ENCODE measurements at regions not wholly inside any gene's neighbourhood (a gene's known extent, or its start where the extent isn't known, plus 50 kb on each side); places are given as distances from the start of the nearest gene placed in this dataset.

DNA sequence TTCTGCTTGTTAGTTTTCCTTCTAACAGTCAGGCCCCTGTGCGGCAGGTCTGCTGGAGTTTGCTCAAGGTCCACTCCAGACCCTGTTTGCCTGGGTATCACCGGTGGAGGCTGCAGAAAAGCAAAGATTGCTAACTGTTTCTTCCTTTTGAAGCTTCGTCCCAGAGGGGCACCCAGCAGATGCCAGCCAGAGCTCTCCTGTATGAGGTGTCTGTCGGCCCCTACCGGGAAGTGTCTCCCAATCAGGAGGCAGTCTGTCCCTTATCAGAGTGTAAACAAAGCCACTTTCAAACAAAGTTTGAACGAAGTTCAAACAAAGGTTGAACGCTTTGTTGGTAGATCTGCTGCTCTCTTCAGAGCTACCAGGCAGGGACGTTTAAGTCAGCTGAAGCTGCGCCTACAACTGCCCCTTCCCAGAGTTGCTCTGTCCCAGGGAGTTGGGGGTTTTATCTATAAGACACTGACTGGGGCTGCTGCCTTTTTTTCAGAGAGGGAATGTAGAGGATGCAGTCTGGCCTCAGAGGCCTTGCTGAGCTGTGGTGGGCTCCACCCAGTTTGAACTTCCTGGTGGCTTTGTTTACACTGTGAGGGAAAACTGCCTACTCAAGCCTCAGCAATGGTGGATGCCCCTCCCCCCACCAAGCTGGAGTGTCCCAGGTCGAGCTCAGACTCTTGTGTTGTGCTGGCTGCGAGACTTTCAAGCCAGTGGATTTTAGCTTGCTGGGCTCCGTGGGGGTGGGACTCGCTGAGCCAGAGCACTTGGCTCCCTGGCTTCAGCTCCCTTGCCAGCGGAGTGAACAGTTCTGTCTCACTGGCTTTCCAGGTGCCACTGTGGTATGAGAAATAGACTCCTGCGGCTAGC, 401.8 kb downstream of the SRGAP2C start:
- Histone ChIP-seq H3K9me3 (ENCODE audit: control insufficient read depth, insufficient read depth, low read length) (no peaks in the 10 kb centered on the region), H3K27ac (ENCODE audit: insufficient read depth, low read length) (no peak overlapping the region), H2BK20ac (ENCODE audit: low read depth, low read length) (no peak overlapping the region), H3K56ac (ENCODE audit: extremely low read depth, insufficient read depth, low read length) (no peak overlapping the region), H2BK15ac (ENCODE audit: low read depth, low read length) (no peak overlapping the region), H4K5ac (ENCODE audit: low read depth, low read length) (no peak overlapping the region), H3K79me1 (ENCODE audit: low read depth in 1 of 2, low read length in 2 of 2) (no peaks in the 10 kb centered on the region), H3K23ac (ENCODE audit: low read depth, low read length) (no peak overlapping the region), H3K14ac (replicated peaks; ENCODE audit: low read depth, low read length) (no peak overlapping the region), H3K18ac (ENCODE audit: low read depth, low read length) (no peak overlapping the region), H4K91ac (ENCODE audit: insufficient read depth, low read depth, low read length) (no peak overlapping the region), H2BK5ac (ENCODE audit: low read depth, low read length, poor library complexity, severe bottlenecking) (no peak overlapping the region), H3K4me3 (ENCODE audit: insufficient read depth, low read depth, low read length) (no peak overlapping the region), H2AK5ac (ENCODE audit: low read depth, low read length) (no peak overlapping the region), H3K4me1 (ENCODE audit: control insufficient read depth, insufficient read depth, low read length) (no peaks in the 10 kb centered on the region), H3K9me1 (ENCODE audit: insufficient read depth, low read length) (no peaks in the 10 kb centered on the region), H4K20me1 (ENCODE audit: insufficient read depth, low read length) (no peaks in the 10 kb centered on the region), H3K9ac (ENCODE audit: low read depth, low read length) (no peak overlapping the region), H2BK120ac (ENCODE audit: low read depth, low read length) (no peak overlapping the region), H2AFZ (replicated peaks; ENCODE audit: low read length, poor library complexity) (no peak overlapping the region), H2AK9ac (replicated peaks; ENCODE audit: low read depth, low read length, poor library complexity) (no peak overlapping the region), H3K36me3 (ENCODE audit: control insufficient read depth, insufficient read depth, low read length) (no peaks in the 10 kb centered on the region), H3K4ac (ENCODE audit: low read depth, low read length) (no peak overlapping the region), H4K8ac (ENCODE audit: low read depth in 2 of 2, low read length in 2 of 2) (no peak overlapping the region), H3K27me3 (ENCODE audit: control insufficient read depth, insufficient read depth, low read length) (no peaks in the 10 kb centered on the region), H3K4me2 (ENCODE audit: low read depth, low read length) (no peak overlapping the region)
- in situ Hi-C loops (cut with MboI; ENCODE audit: low sequenced_read_pairs) (no loop called here), dilution Hi-C loops (cut with HindIII; ENCODE audit: low sequenced_read_pairs, unreplicated experiment) (no loop called here), intact Hi-C loops (cut with micrococcal nuclease) (no loop called here)
- WGBS, 2 experiments (ENCODE audit: extremely low coverage in 2 of 2, insufficient read length in 1 of 2), result 51% methylated on average over 4 of the region's 15 CpGs; no CpG with 5 or more reads in 1 of the 2 experiments
- CTCF ChIA-PET, result no interaction called here
- DNase-seq (no peak), ATAC-seq (ENCODE audit: low read depth) (peak; percentile 24; the same call in 1 of the 2 replicates)
- POLR2A ChIA-PET (ENCODE audit: unreplicated experiment), result no interaction called here
- BruUV-seq (replicated peaks), result no TSS peak
- TF ChIP-seq, protein P1, sequence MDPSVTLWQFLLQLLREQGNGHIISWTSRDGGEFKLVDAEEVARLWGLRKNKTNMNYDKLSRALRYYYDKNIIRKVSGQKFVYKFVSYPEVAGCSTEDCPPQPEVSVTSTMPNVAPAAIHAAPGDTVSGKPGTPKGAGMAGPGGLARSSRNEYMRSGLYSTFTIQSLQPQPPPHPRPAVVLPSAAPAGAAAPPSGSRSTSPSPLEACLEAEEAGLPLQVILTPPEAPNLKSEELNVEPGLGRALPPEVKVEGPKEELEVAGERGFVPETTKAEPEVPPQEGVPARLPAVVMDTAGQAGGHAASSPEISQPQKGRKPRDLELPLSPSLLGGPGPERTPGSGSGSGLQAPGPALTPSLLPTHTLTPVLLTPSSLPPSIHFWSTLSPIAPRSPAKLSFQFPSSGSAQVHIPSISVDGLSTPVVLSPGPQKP (IDR thresholded peaks at IDR 0.05; ENCODE audit: borderline replicate concordance, low read depth, low read length), result no peak
- no peak for TF ChIP-seq MAZ (IDR thresholded peaks at IDR 0.05; ENCODE audit: borderline replicate concordance, low read depth, low read length)
